GM18519 (cell line): ENCODE measurements at regions not wholly inside any gene's neighbourhood (a gene's known extent, or its start where the extent isn't known, plus 50 kb on each side); places are given as distances from the start of the nearest gene placed in this dataset.
A peak's percentile ranks its signal among the peaks of the same experiment; 100 is the strongest.
"Not testable (repeated sequence)": the region's sequence is repeated elsewhere in the genome, so short reads cannot be mapped to it uniquely, and the experiment has no call there.

Experiments used
- ATAC-seq: cut with Tn5 transposase; IDR thresholded peaks from one replicate; pipeline ENCODE4 v1.9.1; 2021; ENCODE audit warnings: mild to moderate bottlenecking, moderate library complexity; ENCODE audit not compliant: unreplicated experiment, low FRiP score

- ATAC-seq, result not testable (repeated sequence)
These were observed 103.0 kb upstream of the PABPC3 start for GRCh38 chr13:24992946-24993345.

- ATAC-seq, result no peak
These were observed 100.6 kb upstream of the PABPC3 start for GRCh38 chr13:24995225-24995804.

- ATAC-seq, result no peak
These were observed 98.5 kb upstream of the PABPC3 start for GRCh38 chr13:24997367-24997967.

GRCh38 chr13:24998433-24998832 lies 97.5 kb upstream of the PABPC3 start:
- no peak for ATAC-seq

GRCh38 chr13:25001476-25002206 lies 94.3 kb upstream of the PABPC3 start:
- no peak for ATAC-seq

GRCh38 chr13:25002311-25002710 lies 93.6 kb upstream of the PABPC3 start:
- ATAC-seq, result not testable (repeated sequence)

- not testable (repeated sequence) for ATAC-seq
These were observed 91.4 kb upstream of the PABPC3 start for GRCh38 chr13:25004489-25004888.

- ATAC-seq, result not testable (repeated sequence)
These were observed 90.9 kb upstream of the PABPC3 start for GRCh38 chr13:25005050-25005497.

GRCh38 chr13:25007389-25007788 lies 88.5 kb upstream of the PABPC3 start:
- ATAC-seq, result not testable (repeated sequence)

GRCh38 chr13:25014398-25014973 lies 81.5 kb upstream of the PABPC3 start:
- not testable (repeated sequence) for ATAC-seq

GRCh38 chr13:25017176-25017575 lies 78.8 kb upstream of the PABPC3 start:
- ATAC-seq, result not testable (repeated sequence)

GRCh38 chr13:25017808-25018728 lies 77.9 kb upstream of the PABPC3 start:
- ATAC-seq, result not testable (repeated sequence)

GRCh38 chr13:25018729-25019115 lies 77.2 kb upstream of the PABPC3 start:
- no peak for ATAC-seq

GRCh38 chr13:25019741-25020140 lies 76.2 kb upstream of the PABPC3 start:
- ATAC-seq, result not testable (repeated sequence)

GRCh38 chr13:25024175-25024574 lies 71.8 kb upstream of the PABPC3 start:
- ATAC-seq, result no peak

GRCh38 chr13:25032160-25032559 lies 63.8 kb upstream of the PABPC3 start:
- no peak for ATAC-seq

- ATAC-seq, result no peak
These were observed 61.8 kb upstream of the PABPC3 start for GRCh38 chr13:25034173-25034572.

- ATAC-seq, result peak; percentile 47
These were observed 58.7 kb upstream of the PABPC3 start for GRCh38 chr13:25037057-25037813.

- no peak for ATAC-seq
These were observed 53.6 kb upstream of the PABPC3 start for GRCh38 chr13:25042151-25042865.
